ENCODE measurements at regions not wholly inside any gene's neighbourhood (a gene's known extent, or its start where the extent isn't known, plus 50 kb on each side); places are given as distances from the start of the nearest gene placed in this dataset.

GRCh38 chr17:77723909-77724875 lies 234.3 kb upstream of the TNRC6C start:
- peak; percentile 64 for DNase-seq (ENCODE audit: extremely low spot score)
- intact Hi-C loops (cut with DNase I), result no loop called here
- no peak overlapping the region for H3K4me3 ChIP-seq
- peaks cover 18 to 26% (median 22%) of the 10 kb centered on the region in 4 donors for H3K4me1 ChIP-seq
- WGBS, result 91% methylated on average over 22 of the region's 22 CpGs
- no peaks in the 10 kb centered on the region for H3K27me3 ChIP-seq
- H3K9me3 ChIP-seq, result no peaks in the 10 kb centered on the region
- no peak for TF ChIP-seq POLR2AphosphoS5 (IDR thresholded peaks at IDR 0.05)
- no peak for TF ChIP-seq POLR2A (IDR thresholded peaks at IDR 0.05; ENCODE audit: low read depth)
- TF ChIP-seq CTCF (IDR thresholded peaks at IDR 0.05), result no peak
- TF ChIP-seq EP300 (IDR thresholded peaks at IDR 0.05), result no peak
- no peak overlapping the region for H3K27ac ChIP-seq (replicated peaks in 1 of 4)
- H3K36me3 ChIP-seq, result no peaks in the 10 kb centered on the region

DNA sequence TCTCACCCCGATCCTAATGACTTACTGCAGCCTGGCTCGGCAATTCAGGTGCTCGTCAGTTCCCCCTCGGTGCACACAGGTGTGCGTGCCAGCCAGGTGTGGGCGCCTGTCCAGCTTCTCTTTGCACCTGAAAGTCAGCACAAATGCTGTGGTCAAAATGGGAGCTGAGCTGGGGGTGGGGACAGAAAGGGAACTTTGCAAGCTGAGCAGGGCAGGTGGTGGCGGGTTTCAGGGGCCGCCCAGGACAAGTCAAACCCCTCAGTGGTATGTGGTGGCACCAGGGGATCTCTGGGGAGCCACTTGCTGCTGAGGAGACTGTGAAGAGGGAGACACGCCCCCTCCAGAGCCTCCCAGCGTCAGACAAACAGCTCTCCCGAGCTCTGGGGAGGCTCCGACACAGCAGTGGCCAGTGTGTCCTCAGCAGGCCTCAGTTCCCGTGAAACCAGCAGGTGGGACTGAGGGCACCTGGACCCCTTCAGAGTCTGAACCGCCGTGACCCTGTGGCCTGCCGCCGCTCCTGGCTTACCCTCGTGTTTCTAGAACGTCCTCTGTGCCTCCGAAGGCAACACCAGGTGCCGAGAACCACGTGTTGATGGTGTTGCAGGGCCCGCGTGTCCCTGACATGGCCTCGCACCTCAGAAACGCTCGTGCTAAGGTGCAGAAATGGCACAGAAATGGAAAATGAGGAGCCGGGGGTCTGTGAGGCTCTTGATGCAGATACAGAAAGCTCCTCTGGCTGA lies 233.5 kb upstream of the TNRC6C start:
- Histone ChIP-seq H3K9me3 (no peaks in the 10 kb centered on the region), H3K27me3 (no peaks in the 10 kb centered on the region), H3K36me3 (no peaks in the 10 kb centered on the region), H3K27ac (replicated peaks in 1 of 4) (no peak overlapping the region), H3K4me3 (no peak overlapping the region), H3K4me1 (peaks cover 18 to 31% (median 22%) of the 10 kb centered on the region in 4 donors)
- peak; percentile 74 for DNase-seq (ENCODE audit: extremely low spot score)
- intact Hi-C loops (cut with DNase I), result no loop called here
- no peak for TF ChIP-seq EP300 (IDR thresholded peaks at IDR 0.05)
- no peak for TF ChIP-seq CTCF (IDR thresholded peaks at IDR 0.05)
- TF ChIP-seq POLR2AphosphoS5 (IDR thresholded peaks at IDR 0.05), result no peak
- no peak for TF ChIP-seq POLR2A (IDR thresholded peaks at IDR 0.05; ENCODE audit: low read depth)
- 93% methylated on average over 17 of the region's 28 CpGs for WGBS

DNA sequence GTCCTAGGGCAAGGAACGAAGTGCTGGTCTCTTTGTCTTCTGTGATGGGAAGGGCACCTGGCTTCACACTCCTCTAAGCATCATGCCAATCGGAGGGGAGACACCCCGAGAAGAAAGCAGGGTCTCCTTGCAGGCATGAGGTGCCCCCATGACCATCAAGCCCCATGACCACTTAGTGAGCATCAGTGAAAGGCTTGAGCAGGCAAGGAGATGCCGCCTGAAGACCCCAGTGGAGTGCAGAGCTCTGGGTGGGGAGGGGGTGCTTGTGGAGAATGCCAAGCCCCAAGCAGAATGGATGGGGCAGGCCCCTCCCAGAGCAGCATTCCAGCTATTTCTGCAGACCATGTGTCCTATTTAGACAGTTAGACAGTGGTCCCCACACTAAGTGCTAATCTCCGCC lies 232.7 kb upstream of the TNRC6C start:
- WGBS, result 97% methylated on average over 4 of the region's 5 CpGs
- no peaks in the 10 kb centered on the region for H3K27me3 ChIP-seq
- H3K4me1 ChIP-seq, result peaks cover 18 to 31% (median 22%) of the 10 kb centered on the region in 4 donors
- no peak overlapping the region for H3K4me3 ChIP-seq
- no peak overlapping the region for H3K27ac ChIP-seq (replicated peaks in 1 of 4)
- H3K36me3 ChIP-seq, result no peaks in the 10 kb centered on the region
- TF ChIP-seq EP300 (IDR thresholded peaks at IDR 0.05) (no peak), CTCF (IDR thresholded peaks at IDR 0.05) (no peak), POLR2A (IDR thresholded peaks at IDR 0.05; ENCODE audit: low read depth) (no peak)
- no peaks in the 10 kb centered on the region for H3K9me3 ChIP-seq
- peak; percentile 70 for DNase-seq (ENCODE audit: extremely low spot score)
- intact Hi-C loops (cut with DNase I), result no loop called here

DNA sequence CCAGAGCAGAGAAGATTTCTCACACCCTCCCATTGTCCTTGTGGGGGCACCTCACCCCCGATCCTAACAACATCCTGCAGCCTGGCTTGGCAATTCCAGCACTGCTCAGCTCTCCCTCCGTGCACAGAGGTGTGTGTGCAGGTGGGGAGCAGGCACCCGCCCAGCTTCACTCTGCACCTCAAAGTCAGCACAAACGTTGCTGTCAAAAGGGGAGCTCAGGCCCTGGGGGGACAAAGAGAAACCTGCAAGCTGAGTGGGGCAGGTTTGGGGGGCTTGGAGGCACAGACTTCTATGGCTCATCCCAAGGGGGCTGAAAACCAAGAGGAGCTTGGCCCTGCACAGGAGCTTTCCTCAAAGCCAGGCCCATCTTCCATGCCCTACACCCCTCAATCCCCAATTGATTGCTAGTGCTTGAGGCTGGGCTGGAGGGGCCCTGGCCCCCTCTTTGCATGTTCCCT lies 231.9 kb upstream of the TNRC6C start:
- WGBS, result 88% methylated on average over 4 of the region's 4 CpGs
- peak; percentile 47 for DNase-seq (ENCODE audit: extremely low spot score)
- TF ChIP-seq CTCF (IDR thresholded peaks at IDR 0.05) (no peak), EP300 (IDR thresholded peaks at IDR 0.05) (no peak), POLR2AphosphoS5 (IDR thresholded peaks at IDR 0.05) (no peak)
- peaks cover 18 to 31% (median 22%) of the 10 kb centered on the region in 4 donors for H3K4me1 ChIP-seq
- no peak overlapping the region for H3K4me3 ChIP-seq
- H3K27me3 ChIP-seq, result no peaks in the 10 kb centered on the region
- H3K9me3 ChIP-seq, result no peaks in the 10 kb centered on the region
- intact Hi-C loops (cut with DNase I), result no loop called here
- H3K36me3 ChIP-seq, result no peaks in the 10 kb centered on the region
- peak overlapping the region in 2 of 4 donors; percentile 55 to 77 for H3K27ac ChIP-seq (replicated peaks in 1 of 4)
